Nephron progenitor cell (in vitro differentiated cells): ENCODE measurements at regions not wholly inside any gene's neighbourhood (a gene's known extent, or its start where the extent isn't known, plus 50 kb on each side); places are given as distances from the start of the nearest gene placed in this dataset.

ENCODE experiments used
- DNase-seq: peaks from one replicate; pipeline ENCODE4 v3.0.0; 2021
- H3K27ac Mint-ChIP-seq: 2 replicates; pipeline ENCODE4 v1.8.0; 2021; ENCODE audit warnings: mild to moderate bottlenecking, moderate library complexity, mixed read lengths
- H3K27me3 Mint-ChIP-seq: 2 replicates; pipeline ENCODE4 v1.8.0; 2021; ENCODE audit warnings: mild to moderate bottlenecking, low read depth, mixed read lengths; ENCODE audit not compliant: poor library complexity
- H3K36me3 Mint-ChIP-seq: 2 replicates; pipeline ENCODE4 v1.8.0; 2021; ENCODE audit warnings: low read depth, mixed read lengths
- H3K4me1 Mint-ChIP-seq: 2 replicates; pipeline ENCODE4 v1.8.0; 2021; ENCODE audit warnings: mixed read lengths
- H3K4me3 Mint-ChIP-seq: 2 replicates; pipeline ENCODE4 v1.8.0; 2021; ENCODE audit warnings: mild to moderate bottlenecking, moderate library complexity, mixed read lengths
- H3K9me3 Mint-ChIP-seq: 2 replicates; pipeline ENCODE4 v1.8.0; 2021; ENCODE audit warnings: mild to moderate bottlenecking, moderate library complexity, mixed read lengths
- TF ChIP-seq, protein P1 (sequence below): fragments of 200-600 bp; sonication (generic); IDR thresholded peaks from 2 replicates; pipeline ENCODE4 v1.5.0; 2021; ENCODE audit warnings: antibody characterized with exemption

DNA sequence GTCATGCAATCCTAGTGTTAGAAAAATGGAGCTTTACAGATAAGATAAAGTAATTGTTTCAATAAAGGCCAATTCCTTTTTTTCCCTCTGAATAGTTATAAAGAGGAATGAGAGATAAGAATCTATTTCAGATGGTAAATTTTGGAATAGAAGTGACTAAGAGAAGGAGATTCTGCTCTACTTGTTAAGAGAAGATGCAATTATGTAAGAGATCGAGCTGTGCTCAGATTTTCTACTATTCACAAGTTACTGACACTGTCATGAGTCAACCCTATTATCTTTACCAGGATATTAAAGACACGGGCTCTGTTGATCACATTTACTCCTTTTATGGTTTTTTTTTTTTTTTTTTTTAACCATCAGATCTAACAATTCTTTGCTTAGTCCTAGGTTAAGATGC lies 511.3 kb downstream of the ARL4A start:
- H3K36me3 Mint-ChIP-seq: no peaks in the 10 kb centered on the region
- H3K9me3 Mint-ChIP-seq: no peaks in the 10 kb centered on the region
- no peak overlapping the region for H3K4me3 Mint-ChIP-seq
- TF ChIP-seq, protein P1, sequence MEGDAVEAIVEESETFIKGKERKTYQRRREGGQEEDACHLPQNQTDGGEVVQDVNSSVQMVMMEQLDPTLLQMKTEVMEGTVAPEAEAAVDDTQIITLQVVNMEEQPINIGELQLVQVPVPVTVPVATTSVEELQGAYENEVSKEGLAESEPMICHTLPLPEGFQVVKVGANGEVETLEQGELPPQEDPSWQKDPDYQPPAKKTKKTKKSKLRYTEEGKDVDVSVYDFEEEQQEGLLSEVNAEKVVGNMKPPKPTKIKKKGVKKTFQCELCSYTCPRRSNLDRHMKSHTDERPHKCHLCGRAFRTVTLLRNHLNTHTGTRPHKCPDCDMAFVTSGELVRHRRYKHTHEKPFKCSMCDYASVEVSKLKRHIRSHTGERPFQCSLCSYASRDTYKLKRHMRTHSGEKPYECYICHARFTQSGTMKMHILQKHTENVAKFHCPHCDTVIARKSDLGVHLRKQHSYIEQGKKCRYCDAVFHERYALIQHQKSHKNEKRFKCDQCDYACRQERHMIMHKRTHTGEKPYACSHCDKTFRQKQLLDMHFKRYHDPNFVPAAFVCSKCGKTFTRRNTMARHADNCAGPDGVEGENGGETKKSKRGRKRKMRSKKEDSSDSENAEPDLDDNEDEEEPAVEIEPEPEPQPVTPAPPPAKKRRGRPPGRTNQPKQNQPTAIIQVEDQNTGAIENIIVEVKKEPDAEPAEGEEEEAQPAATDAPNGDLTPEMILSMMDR: no peak
- DNase-seq: no peak
- H3K4me1 Mint-ChIP-seq: no peaks in the 10 kb centered on the region
- H3K27me3 Mint-ChIP-seq: peaks cover 3% of the 10 kb centered on the region
- no peak overlapping the region for H3K27ac Mint-ChIP-seq

DNA sequence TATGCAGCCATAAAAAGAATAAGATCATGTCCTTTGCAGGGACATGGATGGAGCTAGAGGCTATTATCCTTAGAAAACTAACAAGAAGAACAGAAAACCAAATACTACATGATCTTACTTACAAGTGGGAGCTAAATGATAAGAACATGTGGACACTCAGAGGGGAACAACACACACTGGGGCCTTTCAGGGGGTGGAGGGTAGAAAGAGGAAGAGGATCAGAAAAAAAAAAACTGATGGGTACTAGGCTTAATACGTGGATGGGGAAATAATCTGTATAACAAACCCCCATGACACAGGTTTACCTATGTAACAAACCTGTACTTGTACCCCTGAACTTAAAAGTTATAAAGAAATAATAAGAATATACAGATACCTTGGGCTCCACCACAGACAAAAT lies 514.2 kb downstream of the ARL4A start:
- Mint-ChIP-seq H3K27ac (no peak overlapping the region), H3K36me3 (no peaks in the 10 kb centered on the region), H3K9me3 (no peaks in the 10 kb centered on the region), H3K4me1 (no peaks in the 10 kb centered on the region), H3K4me3 (no peak overlapping the region), H3K27me3 (peaks cover 3% of the 10 kb centered on the region)
- no peak for DNase-seq
- TF ChIP-seq, protein P1: no peak

DNA sequence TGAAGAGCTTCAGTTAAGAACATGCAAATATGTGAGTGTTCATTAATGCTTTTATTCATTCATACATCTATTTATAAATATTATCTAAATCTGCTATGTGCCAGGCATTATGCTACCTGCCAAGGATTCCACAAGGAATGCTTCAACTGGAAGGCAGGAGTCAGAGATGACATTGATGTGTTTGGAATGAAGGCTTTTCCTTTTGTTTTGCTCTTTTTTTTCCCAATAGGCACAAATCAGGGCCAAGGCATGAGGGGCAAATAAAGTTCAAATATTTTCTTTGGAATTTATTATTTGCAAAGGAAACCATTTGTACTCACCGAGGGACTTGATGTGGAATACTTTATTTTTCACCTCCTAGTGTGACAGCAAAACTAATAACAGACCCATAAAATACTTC lies 530.3 kb downstream of the ARL4A start:
- Mint-ChIP-seq H3K36me3 (no peaks in the 10 kb centered on the region), H3K4me3 (no peak overlapping the region), H3K4me1 (no peaks in the 10 kb centered on the region), H3K27ac (no peak overlapping the region), H3K27me3 (no peaks in the 10 kb centered on the region), H3K9me3 (peaks cover 14% of the 10 kb centered on the region)
- TF ChIP-seq, protein P1: no peak
- DNase-seq: no peak

DNA sequence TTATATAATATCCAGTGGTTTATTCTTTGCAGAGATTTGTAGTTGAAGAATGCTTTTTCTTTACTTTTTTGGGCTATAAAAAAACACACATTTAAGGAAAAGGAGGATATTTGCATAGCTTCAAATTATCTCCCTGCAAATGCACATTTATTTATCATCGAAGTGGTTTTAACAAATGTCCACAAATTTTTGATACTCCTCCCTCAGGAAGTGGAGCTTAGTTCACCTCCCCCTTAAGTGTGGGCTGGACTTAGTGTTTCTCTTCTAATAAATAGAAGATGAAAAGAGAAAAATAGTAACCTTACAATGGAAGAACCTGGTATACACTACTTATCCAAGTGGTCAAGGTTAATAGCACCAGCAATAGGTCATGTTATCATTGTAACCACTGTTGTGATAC lies 537.6 kb downstream of the ARL4A start:
- TF ChIP-seq, protein P1: no peak
- no peak for DNase-seq
- Mint-ChIP-seq H3K36me3 (no peaks in the 10 kb centered on the region), H3K27me3 (no peaks in the 10 kb centered on the region), H3K27ac (no peak overlapping the region), H3K4me1 (peaks cover 7% of the 10 kb centered on the region), H3K4me3 (no peak overlapping the region), H3K9me3 (peaks cover 9% of the 10 kb centered on the region)

DNA sequence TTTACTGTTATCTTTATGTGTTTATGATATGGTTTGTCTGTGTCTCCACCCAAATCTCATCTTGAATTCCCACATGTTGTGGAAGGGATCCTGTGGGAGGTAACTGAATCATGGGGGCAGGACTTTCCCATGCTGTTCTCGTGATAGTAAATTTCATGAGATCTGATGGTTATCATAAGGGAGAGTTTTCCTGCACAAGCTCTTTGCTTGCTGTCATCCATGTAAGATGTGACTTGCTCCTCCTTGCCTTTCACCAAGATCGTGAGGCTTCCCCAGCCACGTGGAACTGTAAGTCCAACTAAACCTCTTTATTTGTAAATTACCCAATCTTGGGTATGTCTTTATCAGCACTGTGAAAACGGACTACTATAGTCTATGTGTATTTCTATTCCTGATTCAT lies 539.0 kb downstream of the ARL4A start:
- DNase-seq: no peak
- Mint-ChIP-seq H3K4me1 (peaks cover 18% of the 10 kb centered on the region), H3K27me3 (no peaks in the 10 kb centered on the region), H3K9me3 (peaks cover 4% of the 10 kb centered on the region), H3K4me3 (no peak overlapping the region), H3K36me3 (no peaks in the 10 kb centered on the region), H3K27ac (no peak overlapping the region)
- TF ChIP-seq, protein P1: no peak

DNA sequence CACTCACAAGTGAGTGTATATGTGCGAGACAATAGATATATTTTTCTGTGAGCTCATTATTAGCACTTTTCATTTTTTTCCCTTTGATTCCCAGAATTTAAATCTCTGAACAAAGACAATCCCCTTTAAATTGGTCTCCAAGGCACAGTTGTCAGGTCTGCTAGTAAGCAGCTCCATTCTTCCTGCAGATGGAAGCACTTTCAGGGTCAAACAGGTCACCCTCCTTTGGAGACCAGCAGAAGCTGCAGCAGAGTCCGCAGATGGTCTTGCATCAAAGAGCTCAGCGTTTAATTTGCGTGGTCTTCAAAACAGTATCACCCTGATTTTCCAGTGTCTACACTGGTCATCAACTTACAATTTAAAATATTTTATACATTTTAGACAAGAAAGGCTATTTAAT lies 543.8 kb downstream of the ARL4A start:
- Mint-ChIP-seq H3K36me3 (no peaks in the 10 kb centered on the region), H3K4me3 (no peak overlapping the region), H3K9me3 (peaks cover 4% of the 10 kb centered on the region), H3K27me3 (no peaks in the 10 kb centered on the region), H3K4me1 (peaks cover 26% of the 10 kb centered on the region), H3K27ac (no peak overlapping the region)
- TF ChIP-seq, protein P1: no peak
- peak; percentile 18 for DNase-seq
